ENCODE measurements at regions not wholly inside any gene's neighbourhood (a gene's known extent, or its start where the extent isn't known, plus 50 kb on each side); places are given as distances from the start of the nearest gene placed in this dataset.

DNA sequence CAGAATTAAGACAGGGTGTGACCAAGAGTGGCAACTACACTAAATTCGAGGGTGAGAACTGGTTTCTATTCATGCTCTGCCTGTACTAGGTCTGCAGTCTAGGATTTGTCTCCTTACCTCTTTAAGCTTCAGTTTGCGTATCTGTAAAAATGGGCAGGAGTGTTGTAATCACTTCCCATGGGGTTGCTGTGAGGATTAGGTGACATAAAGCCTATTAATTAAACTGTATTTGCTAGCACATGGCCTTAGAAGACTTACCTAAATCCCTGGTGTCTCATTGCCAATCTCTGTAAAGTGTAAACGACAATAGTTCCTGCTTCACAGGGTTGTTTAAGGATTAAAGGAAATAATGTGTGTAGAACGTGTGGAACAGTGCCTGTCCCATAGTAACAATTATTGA, 193.6 kb downstream of the DRD1 start (continued):
- no peak for TF ChIP-seq CTCF (IDR thresholded peaks at IDR 0.05)
- TF ChIP-seq YY1 (IDR thresholded peaks at IDR 0.05; ENCODE audit: low read depth) = no peak
- TF ChIP-seq RCOR1 (IDR thresholded peaks at IDR 0.05; ENCODE audit: low read length) = no peak

DNA sequence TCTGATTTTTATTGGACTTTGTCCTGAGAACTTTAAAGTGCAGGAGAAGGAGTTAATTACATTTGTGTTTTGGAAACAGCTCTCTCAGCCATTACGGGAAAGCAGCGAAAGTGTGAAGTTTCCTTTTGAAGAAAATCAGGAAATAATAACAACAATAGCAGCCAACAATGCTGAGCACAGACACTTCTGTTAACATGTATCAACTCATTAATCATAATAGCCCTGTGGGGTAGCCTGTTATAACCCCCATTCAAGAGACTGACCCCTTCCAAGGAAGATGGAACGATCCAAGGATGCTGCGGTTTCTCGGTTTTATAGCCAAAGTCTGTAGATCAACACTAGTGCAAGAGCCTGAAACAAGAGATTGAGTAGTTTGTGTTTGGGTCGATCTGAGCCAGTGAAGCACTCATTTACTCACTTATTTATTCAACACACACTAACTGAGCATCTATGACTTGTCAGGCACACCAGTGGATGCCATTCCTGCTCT, 195.5 kb downstream of the DRD1 start:
- H3K36me3 ChIP-seq (replicated peaks in 1 of 2; ENCODE audit: control insufficient read depth in 1 of 2, insufficient read depth in 2 of 2, low read length in 1 of 2) = no peaks in the 10 kb centered on the region
- no peak for DNase-seq
- H3K27me3 ChIP-seq (ENCODE audit: insufficient read depth) = no peaks in the 10 kb centered on the region
- peaks cover 21% of the 10 kb centered on the region for H3F3A ChIP-seq (replicated peaks; ENCODE audit: insufficient read depth)
- POLR2A ChIA-PET = no interaction called here
- TF ChIP-seq YY1 (IDR thresholded peaks at IDR 0.05; ENCODE audit: low read depth) (no peak), EP300 (IDR thresholded peaks at IDR 0.05; ENCODE audit: borderline replicate concordance in 1 of 2, low read depth in 1 of 2, low read length in 1 of 2) (no peak), RCOR1 (IDR thresholded peaks at IDR 0.05; ENCODE audit: low read length) (no peak), MEF2A (IDR thresholded peaks at IDR 0.05; ENCODE audit: borderline replicate concordance, low read depth) (no peak), REST (IDR thresholded peaks at IDR 0.05; ENCODE audit: low read depth, low read length) (no peak), FOSL2 (IDR thresholded peaks at IDR 0.05; ENCODE audit: borderline replicate concordance, low read depth) (no peak), ELF1 (IDR thresholded peaks at IDR 0.05) (no peak), RFX5 (IDR thresholded peaks at IDR 0.05; ENCODE audit: low read length) (no peak), JUND (IDR thresholded peaks at IDR 0.05) (no peak), RXRA (IDR thresholded peaks at IDR 0.05; ENCODE audit: borderline replicate concordance, low read depth) (no peak), FOXM1 (IDR thresholded peaks at IDR 0.05; ENCODE audit: low read depth) (no peak), TEAD4 (IDR thresholded peaks at IDR 0.05; ENCODE audit: borderline replicate concordance, insufficient read depth) (no peak), USF1 (IDR thresholded peaks at IDR 0.05; ENCODE audit: borderline replicate concordance, low read depth) (no peak), MXI1 (IDR thresholded peaks at IDR 0.05; ENCODE audit: low read depth, low read length) (no peak), NRF1 (IDR thresholded peaks at IDR 0.05; ENCODE audit: low read depth, low read length) (no peak), POLR2AphosphoS5 (IDR thresholded peaks at IDR 0.05; ENCODE audit: low read depth, low read length) (no peak)
- TF ChIP-seq, protein P1, sequence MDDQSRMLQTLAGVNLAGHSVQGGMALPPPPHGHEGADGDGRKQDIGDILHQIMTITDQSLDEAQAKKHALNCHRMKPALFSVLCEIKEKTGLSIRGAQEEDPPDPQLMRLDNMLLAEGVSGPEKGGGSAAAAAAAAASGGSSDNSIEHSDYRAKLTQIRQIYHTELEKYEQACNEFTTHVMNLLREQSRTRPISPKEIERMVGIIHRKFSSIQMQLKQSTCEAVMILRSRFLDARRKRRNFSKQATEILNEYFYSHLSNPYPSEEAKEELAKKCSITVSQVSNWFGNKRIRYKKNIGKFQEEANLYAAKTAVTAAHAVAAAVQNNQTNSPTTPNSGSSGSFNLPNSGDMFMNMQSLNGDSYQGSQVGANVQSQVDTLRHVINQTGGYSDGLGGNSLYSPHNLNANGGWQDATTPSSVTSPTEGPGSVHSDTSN (IDR thresholded peaks at IDR 0.05) = no peak
- TF ChIP-seq, protein P2, sequence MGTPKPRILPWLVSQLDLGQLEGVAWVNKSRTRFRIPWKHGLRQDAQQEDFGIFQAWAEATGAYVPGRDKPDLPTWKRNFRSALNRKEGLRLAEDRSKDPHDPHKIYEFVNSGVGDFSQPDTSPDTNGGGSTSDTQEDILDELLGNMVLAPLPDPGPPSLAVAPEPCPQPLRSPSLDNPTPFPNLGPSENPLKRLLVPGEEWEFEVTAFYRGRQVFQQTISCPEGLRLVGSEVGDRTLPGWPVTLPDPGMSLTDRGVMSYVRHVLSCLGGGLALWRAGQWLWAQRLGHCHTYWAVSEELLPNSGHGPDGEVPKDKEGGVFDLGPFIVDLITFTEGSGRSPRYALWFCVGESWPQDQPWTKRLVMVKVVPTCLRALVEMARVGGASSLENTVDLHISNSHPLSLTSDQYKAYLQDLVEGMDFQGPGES (IDR thresholded peaks at IDR 0.05; ENCODE audit: low read depth, low read length) = no peak
- no peak overlapping the region for H3K4me3 ChIP-seq (ENCODE audit: low read depth in 2 of 2, low read length in 1 of 2)
- H3K27ac ChIP-seq (ENCODE audit: low read depth in 2 of 2, low read length in 1 of 2) = no peak overlapping the region
- H3K9ac ChIP-seq = no peak overlapping the region
- 0 out of 4 replicates have a peak, but pooled peaks cover 0 to 4% of the 10 kb centered on the region in 2 experiments for H3K4me1 ChIP-seq (ENCODE audit: control insufficient read depth in 1 of 2, insufficient read depth in 2 of 2, low read depth in 1 of 2, low read length in 1 of 2)
- H3K4me2 ChIP-seq = no peak overlapping the region
- no peaks in the 10 kb centered on the region for H3K9me2 ChIP-seq
- no peak overlapping the region for H2AFZ ChIP-seq (ENCODE audit: low read depth)
- H3K79me2 ChIP-seq (ENCODE audit: insufficient read depth) = no peaks in the 10 kb centered on the region
- WGBS (ENCODE audit: low lambda C conversion rate) = 61% methylated on average over 6 of the region's 6 CpGs
- H3K9me3 ChIP-seq = no peaks in the 10 kb centered on the region
- H4K20me1 ChIP-seq (ENCODE audit: insufficient read depth) = no peaks in the 10 kb centered on the region
- CTCF ChIA-PET = no interaction called here

Measured in SK-N-SH (cell line).